ENCODE measurements at regions not wholly inside any gene's neighbourhood (a gene's known extent, or its start where the extent isn't known, plus 50 kb on each side); places are given as distances from the start of the nearest gene placed in this dataset.

DNA sequence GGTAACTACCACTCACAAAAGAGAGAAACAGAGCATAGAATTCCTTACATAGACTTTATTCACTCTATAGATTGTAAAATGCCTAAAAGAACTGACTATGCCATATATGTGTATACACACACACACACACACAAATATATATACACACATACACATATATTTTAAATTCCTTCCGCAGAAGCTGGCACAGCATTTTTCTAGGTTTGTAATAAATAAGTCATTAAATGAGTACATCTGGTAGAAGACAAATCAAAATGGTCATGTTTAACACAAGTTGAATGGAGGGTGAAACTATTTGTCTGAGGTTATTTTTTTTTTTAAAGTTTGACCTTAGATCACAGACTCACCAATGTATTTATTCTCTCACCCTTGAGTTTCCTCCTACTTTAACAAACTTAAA, 58.2 kb downstream of the CCER1 start:
- no peak overlapping the region for H3K9ac ChIP-seq (ENCODE audit: low read length)
- no peaks in the 10 kb centered on the region for H3F3A ChIP-seq (ENCODE audit: insufficient read depth)
- no peak overlapping the region for H2AFZ ChIP-seq (ENCODE audit: low read depth, low read length, severe bottlenecking)
- no peaks in the 10 kb centered on the region for H3K9me3 ChIP-seq (ENCODE audit: insufficient read depth, low read length)
- H3K9me2 ChIP-seq (replicated peaks; ENCODE audit: insufficient read depth, low read length), result no peaks in the 10 kb centered on the region
- H3K4me3 ChIP-seq (ENCODE audit: insufficient read depth, low read length, poor library complexity, severe bottlenecking), result no peak overlapping the region
- H3K4me2 ChIP-seq (ENCODE audit: low read depth, low read length, poor library complexity, severe bottlenecking), result no peak overlapping the region
- H3K79me2 ChIP-seq (ENCODE audit: insufficient read depth, low read length), result no peaks in the 10 kb centered on the region
- H3K27me3 ChIP-seq (ENCODE audit: low read length), result no peaks in the 10 kb centered on the region
- no peak overlapping the region for H3K27ac ChIP-seq (ENCODE audit: low read depth, low read length)
- H4K20me1 ChIP-seq (ENCODE audit: low read depth, low read length), result no peaks in the 10 kb centered on the region
- TF ChIP-seq EZH2phosphoT487 (conservative IDR thresholded peaks at IDR 0.05; ENCODE audit: low read length) (no peak), CTCF (IDR thresholded peaks at IDR 0.05; ENCODE audit: insufficient read depth, low read length, poor library complexity, severe bottlenecking) (no peak)
- H3K36me3 ChIP-seq (ENCODE audit: low read length), result no peaks in the 10 kb centered on the region

DNA sequence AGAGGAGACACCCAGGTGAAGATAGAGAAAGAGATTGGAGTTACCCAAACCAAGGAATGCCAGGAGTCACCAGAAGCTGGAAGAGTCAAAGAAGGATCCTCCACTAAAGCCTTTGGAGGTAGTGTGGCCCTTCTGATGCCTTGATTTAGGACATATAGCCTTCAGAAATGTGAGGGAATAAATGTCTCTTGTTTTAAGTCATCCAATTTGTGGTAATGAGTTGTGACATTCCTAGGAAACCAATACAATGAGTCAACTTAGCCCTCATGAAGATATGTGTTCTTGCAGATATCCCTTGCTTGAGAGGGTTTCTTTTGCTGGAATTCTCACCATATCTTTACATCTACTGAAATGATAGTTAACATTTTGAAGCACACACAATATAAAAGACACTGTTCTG, 58.8 kb downstream of the CCER1 start:
- no peaks in the 10 kb centered on the region for H3K9me3 ChIP-seq (ENCODE audit: insufficient read depth, low read length)
- no peaks in the 10 kb centered on the region for H3K27me3 ChIP-seq (ENCODE audit: low read length)
- no peak overlapping the region for H2AFZ ChIP-seq (ENCODE audit: low read depth, low read length, severe bottlenecking)
- H3K4me3 ChIP-seq (ENCODE audit: insufficient read depth, low read length, poor library complexity, severe bottlenecking), result no peak overlapping the region
- no peaks in the 10 kb centered on the region for H3K9me2 ChIP-seq (replicated peaks; ENCODE audit: insufficient read depth, low read length)
- no peaks in the 10 kb centered on the region for H3K79me2 ChIP-seq (ENCODE audit: insufficient read depth, low read length)
- no peak overlapping the region for H3K27ac ChIP-seq (ENCODE audit: low read depth, low read length)
- H3K4me2 ChIP-seq (ENCODE audit: low read depth, low read length, poor library complexity, severe bottlenecking), result no peak overlapping the region
- H3K36me3 ChIP-seq (ENCODE audit: low read length), result no peaks in the 10 kb centered on the region
- no peaks in the 10 kb centered on the region for H4K20me1 ChIP-seq (ENCODE audit: low read depth, low read length)
- no peak for TF ChIP-seq EZH2phosphoT487 (conservative IDR thresholded peaks at IDR 0.05; ENCODE audit: low read length)
- no peak for TF ChIP-seq CTCF (IDR thresholded peaks at IDR 0.05; ENCODE audit: insufficient read depth, low read length, poor library complexity, severe bottlenecking)
- H3K9ac ChIP-seq (ENCODE audit: low read length), result no peak overlapping the region
- no peaks in the 10 kb centered on the region for H3F3A ChIP-seq (ENCODE audit: insufficient read depth)

GRCh38 chr12:90888316-90888715, 66.7 kb downstream of the CCER1 start:
- no peaks in the 10 kb centered on the region for H3F3A ChIP-seq (ENCODE audit: insufficient read depth)
- no peaks in the 10 kb centered on the region for H3K27me3 ChIP-seq (ENCODE audit: low read length)
- TF ChIP-seq CTCF (IDR thresholded peaks at IDR 0.05; ENCODE audit: insufficient read depth, low read length, poor library complexity, severe bottlenecking) (no peak), EZH2phosphoT487 (conservative IDR thresholded peaks at IDR 0.05; ENCODE audit: low read length) (no peak)
- no peak overlapping the region for H3K9ac ChIP-seq (ENCODE audit: low read length)
- H3K4me3 ChIP-seq (ENCODE audit: insufficient read depth, low read length, poor library complexity, severe bottlenecking), result no peak overlapping the region
- H3K36me3 ChIP-seq (ENCODE audit: low read length), result no peaks in the 10 kb centered on the region
- no peak overlapping the region for H2AFZ ChIP-seq (ENCODE audit: low read depth, low read length, severe bottlenecking)
- no peak overlapping the region for H3K27ac ChIP-seq (ENCODE audit: low read depth, low read length)
- no peaks in the 10 kb centered on the region for H3K9me2 ChIP-seq (replicated peaks; ENCODE audit: insufficient read depth, low read length)
- no peaks in the 10 kb centered on the region for H3K79me2 ChIP-seq (ENCODE audit: insufficient read depth, low read length)
- no peaks in the 10 kb centered on the region for H3K9me3 ChIP-seq (ENCODE audit: insufficient read depth, low read length)
- no peaks in the 10 kb centered on the region for H4K20me1 ChIP-seq (ENCODE audit: low read depth, low read length)
- H3K4me2 ChIP-seq (ENCODE audit: low read depth, low read length, poor library complexity, severe bottlenecking), result no peak overlapping the region

DNA sequence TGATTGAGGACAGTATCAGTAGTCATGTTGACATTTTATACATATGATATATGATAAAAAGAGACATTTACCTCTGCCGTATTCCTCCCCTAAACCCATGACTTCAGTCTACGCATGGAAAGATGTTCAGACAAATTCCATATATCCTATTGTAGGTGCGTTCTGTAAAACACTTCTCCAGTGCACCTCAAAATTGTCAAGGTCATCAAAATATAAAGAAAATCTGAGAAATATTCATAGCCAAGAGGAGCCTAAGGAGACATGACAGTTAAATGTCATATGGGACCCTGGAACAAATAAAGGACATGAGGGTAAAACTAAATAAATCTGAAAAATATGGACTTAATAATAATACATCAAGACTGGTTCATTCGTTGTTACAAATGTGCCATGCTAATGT, 71.5 kb downstream of the CCER1 start:
- H4K20me1 ChIP-seq (ENCODE audit: low read depth, low read length), result no peaks in the 10 kb centered on the region
- H3K36me3 ChIP-seq (ENCODE audit: low read length), result no peaks in the 10 kb centered on the region
- H3K4me2 ChIP-seq (ENCODE audit: low read depth, low read length, poor library complexity, severe bottlenecking), result no peak overlapping the region
- H3K79me2 ChIP-seq (ENCODE audit: insufficient read depth, low read length), result no peaks in the 10 kb centered on the region
- H3K27ac ChIP-seq (ENCODE audit: low read depth, low read length), result no peak overlapping the region
- no peak overlapping the region for H3K9ac ChIP-seq (ENCODE audit: low read length)
- no peaks in the 10 kb centered on the region for H3K9me3 ChIP-seq (ENCODE audit: insufficient read depth, low read length)
- no peaks in the 10 kb centered on the region for H3K27me3 ChIP-seq (ENCODE audit: low read length)
- H3K4me3 ChIP-seq (ENCODE audit: insufficient read depth, low read length, poor library complexity, severe bottlenecking), result no peak overlapping the region
- TF ChIP-seq CTCF (IDR thresholded peaks at IDR 0.05; ENCODE audit: insufficient read depth, low read length, poor library complexity, severe bottlenecking), result no peak
- TF ChIP-seq EZH2phosphoT487 (conservative IDR thresholded peaks at IDR 0.05; ENCODE audit: low read length), result no peak
- no peaks in the 10 kb centered on the region for H3K9me2 ChIP-seq (replicated peaks; ENCODE audit: insufficient read depth, low read length)
- no peak overlapping the region for H2AFZ ChIP-seq (ENCODE audit: low read depth, low read length, severe bottlenecking)
- H3F3A ChIP-seq (ENCODE audit: insufficient read depth), result no peaks in the 10 kb centered on the region
